Activated naive CD4-positive, alpha-beta T cell treated with anti-CD3 and anti-CD28 coated beads, Interleukin-2, amount 10 ng/mL, durations not matched to agents 7 days and 5 days (primary cell): ENCODE measurements at regions not wholly inside any gene's neighbourhood (a gene's known extent, or its start where the extent isn't known, plus 50 kb on each side); places are given as distances from the start of the nearest gene placed in this dataset.

Source experiments
- CTCF ChIA-PET: fragments of 350-600 bp; sonication (Branson Sonifier 250); formaldehyde crosslinking; loops from one replicate; lab custom pipeline; 2021; ENCODE audit warnings: antibody characterized with exemption; lab: Charles Lee
- DNase-seq: peaks from one replicate; pipeline ENCODE4 v3.0.0-alpha.2; 2020
- H3K27ac Mint-ChIP-seq: one replicate; pipeline ENCODE4 v1.8.0; 2021; ENCODE audit warnings: mild to moderate bottlenecking, moderate library complexity, mixed read lengths
- H3K27me3 Mint-ChIP-seq: one replicate; pipeline ENCODE4 v1.8.0; 2021; ENCODE audit warnings: mild to moderate bottlenecking, mixed read lengths
- H3K36me3 Mint-ChIP-seq: one replicate; pipeline ENCODE4 v1.8.0; 2021; ENCODE audit warnings: mixed read lengths
- H3K4me1 Mint-ChIP-seq: one replicate; pipeline ENCODE4 v1.8.0; 2021; ENCODE audit warnings: mixed read lengths
- H3K4me3 Mint-ChIP-seq: one replicate; pipeline ENCODE4 v1.8.0; 2021; ENCODE audit warnings: mild to moderate bottlenecking, moderate library complexity, mixed read lengths
- H3K9me3 Mint-ChIP-seq: one replicate; pipeline ENCODE4 v1.8.0; 2021; ENCODE audit warnings: mixed read lengths

- Mint-ChIP-seq H3K36me3 (no peaks in the 10 kb centered on the region), H3K27me3 (peaks cover 37% of the 10 kb centered on the region), H3K9me3 (peaks cover 10% of the 10 kb centered on the region), H3K4me3 (no peak overlapping the region), H3K27ac (no peak overlapping the region), H3K4me1 (no peaks in the 10 kb centered on the region)
- DNase-seq, result no peak
- CTCF ChIA-PET, result interaction anchor here (1.6 kb wide), 1 partner anchor 55 kb away, joined by 4 read pairs; no protein-coding TSS in a partner anchor
Measured at GRCh38 chr6:6843057-6843627, 254.6 kb downstream of the LY86 start.

- Mint-ChIP-seq H3K36me3 (no peaks in the 10 kb centered on the region), H3K27me3 (peaks cover 37% of the 10 kb centered on the region), H3K4me3 (no peak overlapping the region), H3K9me3 (peaks cover 10% of the 10 kb centered on the region), H3K4me1 (no peaks in the 10 kb centered on the region), H3K27ac (no peak overlapping the region)
- no peak for DNase-seq
- CTCF ChIA-PET, result interaction anchor here (1.6 kb wide), 1 partner anchor 56 kb away, joined by 4 read pairs; no protein-coding TSS in a partner anchor
Measured at GRCh38 chr6:6843777-6844176, 255.3 kb downstream of the LY86 start.

DNA sequence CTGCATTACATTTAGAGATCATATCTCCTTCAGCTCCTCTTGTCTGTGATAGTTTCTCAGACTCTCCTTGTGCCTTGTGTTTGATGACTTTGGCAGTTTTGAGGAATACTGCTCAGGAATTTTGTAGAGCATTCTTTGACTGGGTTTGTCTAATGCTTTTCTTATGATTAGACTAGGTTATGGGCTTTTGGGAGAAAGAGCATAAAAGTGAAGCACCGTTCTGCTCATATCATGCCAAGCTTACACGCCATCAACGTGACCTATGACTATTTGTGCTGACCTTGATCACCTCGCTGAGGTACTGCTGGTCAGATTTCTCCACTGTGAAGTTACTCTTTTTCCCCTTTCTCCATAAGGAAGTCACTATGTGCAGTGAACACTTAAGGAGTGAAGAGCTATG is 256.0 kb downstream of the LY86 start:
- Mint-ChIP-seq H3K4me1 (no peaks in the 10 kb centered on the region), H3K4me3 (no peak overlapping the region), H3K27me3 (peaks cover 30% of the 10 kb centered on the region), H3K27ac (no peak overlapping the region), H3K36me3 (no peaks in the 10 kb centered on the region), H3K9me3 (peaks cover 10% of the 10 kb centered on the region)
- no peak for DNase-seq
- CTCF ChIA-PET, result no interaction called here

DNA sequence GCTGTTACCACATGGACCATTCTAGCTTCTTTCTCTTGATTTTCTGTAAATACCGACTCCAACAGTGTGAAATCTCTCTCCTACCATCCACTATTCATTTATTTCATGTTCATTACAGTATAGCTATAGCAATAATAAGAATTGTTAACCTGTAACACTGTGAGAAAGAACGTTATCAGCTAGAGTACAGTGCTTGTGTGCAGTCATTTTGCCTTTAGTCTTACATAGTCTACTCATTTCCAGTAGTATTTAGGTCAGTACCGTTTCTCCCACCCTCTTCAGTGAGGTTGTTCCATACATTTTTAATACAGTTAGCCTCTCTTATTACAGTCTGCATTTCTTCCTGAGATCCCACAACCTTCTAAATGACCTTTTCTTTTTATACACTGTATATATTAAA is 257.1 kb downstream of the LY86 start:
- peaks cover 28% of the 10 kb centered on the region for H3K27me3 Mint-ChIP-seq
- no peak for DNase-seq
- no peaks in the 10 kb centered on the region for H3K4me1 Mint-ChIP-seq
- H3K9me3 Mint-ChIP-seq, result peaks cover 10% of the 10 kb centered on the region
- H3K4me3 Mint-ChIP-seq, result no peak overlapping the region
- H3K27ac Mint-ChIP-seq, result no peak overlapping the region
- CTCF ChIA-PET, result no interaction called here
- no peaks in the 10 kb centered on the region for H3K36me3 Mint-ChIP-seq

GRCh38 chr6:6847591-6847990 is 259.1 kb downstream of the LY86 start:
- Mint-ChIP-seq H3K4me1 (no peaks in the 10 kb centered on the region), H3K9me3 (peaks cover 10% of the 10 kb centered on the region), H3K4me3 (no peak overlapping the region), H3K36me3 (no peaks in the 10 kb centered on the region), H3K27me3 (peaks cover 13% of the 10 kb centered on the region), H3K27ac (no peak overlapping the region)
- no peak for DNase-seq
- CTCF ChIA-PET, result no interaction called here

- H3K9me3 Mint-ChIP-seq, result peaks cover 2% of the 10 kb centered on the region
- H3K27me3 Mint-ChIP-seq, result peaks cover 15% of the 10 kb centered on the region
- no peaks in the 10 kb centered on the region for H3K36me3 Mint-ChIP-seq
- CTCF ChIA-PET, result no interaction called here
- peaks cover 4% of the 10 kb centered on the region for H3K4me1 Mint-ChIP-seq
- H3K4me3 Mint-ChIP-seq, result no peak overlapping the region
- no peak for DNase-seq
- H3K27ac Mint-ChIP-seq, result no peak overlapping the region
Measured at GRCh38 chr6:6851059-6851948, 256.5 kb upstream of the RREB1 start.

DNA sequence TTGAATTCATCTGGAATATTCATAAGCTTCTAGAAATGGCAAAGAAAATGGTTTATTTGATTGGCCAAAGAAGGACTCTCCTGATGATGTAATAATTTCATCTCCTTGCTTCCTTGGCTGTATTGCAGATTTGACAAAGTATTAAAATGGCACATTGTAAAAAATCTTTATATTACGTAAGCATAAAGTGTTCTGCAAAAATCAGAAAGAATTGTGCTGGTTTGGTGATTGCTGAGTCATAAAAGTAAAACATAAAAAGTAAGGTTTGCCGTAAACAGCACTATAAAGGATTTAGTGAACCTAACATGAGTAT is 255.9 kb upstream of the RREB1 start:
- CTCF ChIA-PET, result no interaction called here
- Mint-ChIP-seq H3K27me3 (peaks cover 21% of the 10 kb centered on the region), H3K27ac (no peak overlapping the region), H3K9me3 (no peaks in the 10 kb centered on the region), H3K4me1 (peaks cover 10% of the 10 kb centered on the region), H3K36me3 (no peaks in the 10 kb centered on the region), H3K4me3 (no peak overlapping the region)
- no peak for DNase-seq

DNA sequence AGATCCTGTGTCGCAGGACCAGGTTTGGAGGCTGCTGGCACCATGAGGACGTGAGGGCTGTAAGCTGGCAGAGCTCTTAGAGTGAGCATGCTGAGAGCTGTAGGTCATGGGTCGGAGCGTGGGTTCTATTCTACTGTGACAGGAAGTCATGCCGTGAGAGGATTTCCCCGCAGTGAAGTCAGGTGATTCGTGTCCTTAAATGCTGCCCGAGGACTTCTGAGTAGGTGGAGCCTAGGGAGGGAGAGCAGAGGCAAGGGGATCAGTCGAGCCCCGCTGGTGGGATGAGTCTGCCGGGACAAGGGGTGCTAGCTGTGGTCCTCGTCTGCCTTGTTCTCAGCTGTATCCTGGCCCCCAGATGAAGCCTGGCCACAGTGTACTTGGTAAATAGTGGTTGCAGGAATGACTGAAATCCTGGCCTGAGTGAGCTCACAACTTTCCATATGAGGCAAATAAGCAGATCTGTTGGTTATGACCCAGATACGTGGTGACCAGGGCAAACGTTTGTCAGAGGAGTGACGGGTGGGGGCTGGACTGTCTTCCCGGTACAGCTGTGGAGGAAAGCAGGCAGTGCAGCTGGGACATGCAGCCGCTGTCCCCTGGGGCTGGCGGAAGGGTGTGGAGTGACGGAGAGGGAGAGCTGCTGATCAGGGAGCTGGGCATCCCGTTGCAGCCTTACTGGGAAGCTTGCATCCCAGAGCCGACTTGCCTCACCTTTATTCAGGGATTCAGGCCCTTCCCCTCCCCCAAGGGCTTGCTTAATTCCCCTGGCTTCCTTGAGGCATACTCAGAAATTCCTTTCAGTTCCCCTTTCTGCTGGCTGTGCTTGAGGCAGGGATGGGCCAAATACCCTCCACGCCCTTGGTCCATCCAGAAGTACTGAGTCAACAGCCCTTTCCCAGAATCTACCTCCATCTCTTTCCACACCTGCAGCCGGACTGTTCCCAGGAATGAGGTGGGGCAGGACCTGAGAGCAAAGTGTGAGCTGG is 250.9 kb upstream of the RREB1 start:
- H3K36me3 Mint-ChIP-seq, result no peaks in the 10 kb centered on the region
- H3K4me3 Mint-ChIP-seq, result no peak overlapping the region
- peak; percentile 60 for DNase-seq
- peaks cover 11% of the 10 kb centered on the region for H3K4me1 Mint-ChIP-seq
- no peaks in the 10 kb centered on the region for H3K9me3 Mint-ChIP-seq
- CTCF ChIA-PET, result no interaction called here
- H3K27me3 Mint-ChIP-seq, result peaks cover 24% of the 10 kb centered on the region
- no peak overlapping the region for H3K27ac Mint-ChIP-seq

DNA sequence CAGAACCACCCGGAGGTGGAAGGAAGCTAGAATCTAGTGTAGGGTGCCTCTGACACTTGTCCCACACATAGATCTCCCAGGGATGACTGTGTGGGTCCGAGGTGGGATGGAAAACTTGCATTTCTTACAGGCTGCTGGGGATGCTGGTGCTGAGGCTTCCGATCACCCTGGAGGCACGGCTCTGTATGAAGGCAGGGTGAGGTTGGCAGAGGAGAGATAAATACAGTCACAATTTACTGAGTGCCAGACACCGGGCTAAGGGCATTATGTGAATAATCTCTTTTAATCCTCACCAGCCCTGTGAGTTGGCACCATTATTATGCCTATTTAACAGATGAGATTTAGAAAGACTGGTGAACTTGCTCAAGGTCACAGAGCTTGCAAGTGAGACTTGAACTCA is 250.2 kb upstream of the RREB1 start:
- Mint-ChIP-seq H3K9me3 (no peaks in the 10 kb centered on the region), H3K4me1 (peaks cover 11% of the 10 kb centered on the region), H3K27ac (no peak overlapping the region), H3K36me3 (no peaks in the 10 kb centered on the region), H3K27me3 (peaks cover 30% of the 10 kb centered on the region), H3K4me3 (no peak overlapping the region)
- CTCF ChIA-PET, result no interaction called here
- no peak for DNase-seq

DNA sequence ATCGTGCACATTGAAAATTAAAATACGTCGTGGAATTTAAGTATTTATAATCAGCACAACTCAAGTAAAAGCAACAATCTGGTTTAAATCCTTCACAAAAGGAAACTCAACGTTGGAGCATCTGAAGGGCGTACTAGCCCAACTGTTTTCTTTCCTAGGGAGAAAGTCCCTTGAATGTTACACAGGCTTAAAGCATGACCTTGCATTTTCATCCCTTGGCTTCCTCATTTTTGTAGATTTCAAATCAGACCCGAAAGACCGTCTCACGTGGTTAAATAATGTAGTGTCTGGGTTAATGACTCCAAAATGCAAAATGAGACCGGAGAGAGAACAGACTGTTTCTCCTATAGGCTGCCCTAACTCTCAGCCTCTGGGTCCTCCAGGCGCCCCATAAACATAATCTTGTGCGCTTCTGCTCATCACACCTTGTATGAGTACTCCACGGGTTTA is 249.2 kb upstream of the RREB1 start:
- Mint-ChIP-seq H3K4me1 (peaks cover 11% of the 10 kb centered on the region), H3K27ac (no peak overlapping the region), H3K9me3 (no peaks in the 10 kb centered on the region), H3K27me3 (peaks cover 36% of the 10 kb centered on the region), H3K36me3 (no peaks in the 10 kb centered on the region), H3K4me3 (no peak overlapping the region)
- DNase-seq, result no peak
- CTCF ChIA-PET, result no interaction called here

GRCh38 chr6:6859105-6859504 is 248.7 kb upstream of the RREB1 start:
- no peak for DNase-seq
- H3K4me3 Mint-ChIP-seq, result no peak overlapping the region
- no peak overlapping the region for H3K27ac Mint-ChIP-seq
- peaks cover 32% of the 10 kb centered on the region for H3K27me3 Mint-ChIP-seq
- peaks cover 11% of the 10 kb centered on the region for H3K4me1 Mint-ChIP-seq
- no peaks in the 10 kb centered on the region for H3K36me3 Mint-ChIP-seq
- no peaks in the 10 kb centered on the region for H3K9me3 Mint-ChIP-seq
- CTCF ChIA-PET, result no interaction called here

DNA sequence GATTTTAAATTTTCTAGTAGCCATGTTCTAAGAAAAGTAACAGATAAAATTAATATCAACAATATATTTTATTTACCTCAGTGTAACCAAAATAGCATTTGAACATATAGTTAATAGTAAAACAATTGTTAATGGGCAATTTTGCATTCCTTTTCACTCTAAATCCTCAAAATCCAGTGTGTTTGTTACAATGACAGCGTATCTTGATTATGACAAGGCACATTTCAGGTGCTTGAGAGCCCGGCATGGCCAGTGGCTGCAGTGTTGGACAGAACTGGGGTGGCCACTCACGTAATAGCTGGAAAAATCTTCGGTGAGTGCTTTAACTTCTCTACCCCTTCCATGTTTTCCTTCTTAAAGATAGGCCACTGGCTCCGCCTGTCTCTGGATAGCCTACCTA is 248.0 kb upstream of the RREB1 start:
- Mint-ChIP-seq H3K4me1 (peaks cover 11% of the 10 kb centered on the region), H3K27ac (no peak overlapping the region), H3K27me3 (peaks cover 29% of the 10 kb centered on the region), H3K36me3 (no peaks in the 10 kb centered on the region), H3K9me3 (no peaks in the 10 kb centered on the region), H3K4me3 (no peak overlapping the region)
- CTCF ChIA-PET, result no interaction called here
- no peak for DNase-seq

DNA sequence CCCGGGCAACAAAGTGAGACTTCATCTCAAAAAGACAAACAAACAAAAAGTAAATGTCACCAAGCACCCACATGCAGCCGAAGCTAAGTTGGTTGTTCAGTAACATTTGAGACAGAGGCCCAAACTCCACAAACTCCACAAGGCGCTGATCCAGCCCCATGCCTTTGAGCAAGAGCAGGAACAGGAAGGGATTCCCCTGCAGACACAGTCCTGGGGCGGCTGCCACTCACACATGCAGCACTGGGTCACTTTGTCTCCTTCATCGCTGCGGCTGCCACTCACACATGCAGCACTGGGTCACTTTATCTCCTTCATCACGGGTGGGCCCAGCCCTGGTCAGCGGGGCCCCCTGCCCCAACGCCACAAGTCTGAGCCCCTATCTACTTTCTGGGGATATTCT is 246.9 kb upstream of the RREB1 start:
- Mint-ChIP-seq H3K27ac (no peak overlapping the region), H3K4me1 (peaks cover 11% of the 10 kb centered on the region), H3K4me3 (no peak overlapping the region), H3K27me3 (peaks cover 29% of the 10 kb centered on the region), H3K36me3 (no peaks in the 10 kb centered on the region), H3K9me3 (no peaks in the 10 kb centered on the region)
- DNase-seq, result no peak
- CTCF ChIA-PET, result interaction anchor here (1.0 kb wide), 1 partner anchor 111 kb away, joined by 3 read pairs; no protein-coding TSS in a partner anchor

DNA sequence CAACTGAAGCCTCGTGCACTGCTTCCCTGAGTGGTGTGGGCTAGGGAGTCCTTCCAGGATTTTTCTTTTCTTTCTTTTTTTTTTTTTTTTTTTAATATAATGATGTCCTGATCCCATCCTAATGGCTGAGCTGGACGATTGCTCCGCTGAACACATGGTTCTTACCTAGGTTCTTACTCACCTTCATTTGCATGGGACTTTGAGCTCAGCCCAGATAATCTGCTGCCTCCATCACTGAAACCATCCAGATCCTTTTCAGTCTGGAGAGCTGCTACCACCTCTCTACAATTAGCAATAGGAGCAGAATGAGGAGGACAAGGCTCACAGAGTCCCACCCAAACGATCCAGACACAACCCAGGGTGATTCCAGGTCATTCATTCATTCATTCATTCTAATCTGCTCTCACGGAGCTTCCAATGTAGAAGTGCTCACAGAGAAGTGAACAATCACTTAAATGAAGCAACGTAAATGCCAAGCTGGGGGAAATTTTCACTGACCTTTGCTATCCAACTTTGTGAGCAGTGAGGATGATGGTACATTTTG is 246.3 kb upstream of the RREB1 start:
- H3K27ac Mint-ChIP-seq, result no peak overlapping the region
- CTCF ChIA-PET, result interaction anchor here (0.7 to 1.0 kb wide), 2 partner anchors 9 to 110 kb away, joined by 3 to 5 read pairs; no protein-coding TSS in a partner anchor

More for the DNA sequence above, 246.3 kb upstream of the RREB1 start:
- H3K4me3 Mint-ChIP-seq, result no peak overlapping the region
- H3K36me3 Mint-ChIP-seq, result no peaks in the 10 kb centered on the region
- peaks cover 6% of the 10 kb centered on the region for H3K4me1 Mint-ChIP-seq
- no peaks in the 10 kb centered on the region for H3K9me3 Mint-ChIP-seq
- no peak for DNase-seq
- H3K27me3 Mint-ChIP-seq, result peaks cover 27% of the 10 kb centered on the region
